HG02884 (cell line): ENCODE measurements at regions not wholly inside any gene's neighbourhood (a gene's known extent, or its start where the extent isn't known, plus 50 kb on each side); places are given as distances from the start of the nearest gene placed in this dataset.
"Not testable (repeated sequence)": the region's sequence is repeated elsewhere in the genome, so short reads cannot be mapped to it uniquely, and the experiment has no call there.

Source experiments
- ATAC-seq: cut with Tn5 transposase; IDR thresholded peaks from one replicate; pipeline ENCODE4 v1.9.1; 2021; ENCODE audit warnings: mild to moderate bottlenecking, moderate library complexity; ENCODE audit not compliant: unreplicated experiment

DNA sequence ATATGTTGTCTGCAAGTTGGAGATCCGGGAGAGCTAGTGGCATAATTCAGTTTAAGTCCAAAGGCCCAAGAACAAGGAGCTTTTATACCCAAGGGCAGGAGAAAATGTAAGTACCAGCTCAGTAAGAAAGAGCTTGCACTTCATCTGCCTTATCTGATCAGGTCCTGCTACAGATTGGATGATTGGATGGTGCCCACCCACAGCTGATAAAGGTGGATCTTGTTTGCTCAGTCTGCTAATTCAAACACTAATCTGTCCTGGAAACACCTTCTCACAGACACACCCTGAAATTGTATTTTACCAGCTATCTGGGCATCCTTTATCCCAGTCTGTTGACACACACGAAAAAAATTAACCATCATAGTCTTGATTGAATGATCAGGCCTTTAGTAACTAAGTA is 230.7 kb upstream of the SLC16A7 start:
- ATAC-seq = no peak

GRCh38 chr12:59357811-59358210 is 238.0 kb upstream of the SLC16A7 start:
- ATAC-seq = no peak

DNA sequence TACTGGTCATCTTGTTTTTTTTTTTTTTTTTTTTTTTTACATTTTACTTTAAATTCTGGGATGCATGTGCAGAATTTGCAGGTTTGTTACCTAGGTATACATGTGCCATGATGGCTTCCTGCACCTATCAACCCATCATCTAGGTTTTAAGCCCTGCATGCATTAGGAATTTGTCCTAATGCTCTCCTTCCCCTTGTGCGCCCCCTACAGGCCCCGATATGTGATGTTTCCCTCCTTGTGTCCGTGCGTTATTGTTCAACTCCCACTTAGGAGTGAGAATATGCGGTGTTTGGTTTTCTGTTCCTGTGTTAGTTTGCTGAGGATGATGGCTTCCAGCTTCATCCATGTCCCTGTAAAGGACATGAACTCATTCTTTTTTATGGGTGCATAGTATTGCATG is 249.6 kb upstream of the SLC16A7 start:
- ATAC-seq = not testable (repeated sequence)

GRCh38 chr12:59345406-59345805 is 250.4 kb upstream of the SLC16A7 start:
- ATAC-seq = no peak

GRCh38 chr12:59344224-59344623 is 251.6 kb upstream of the SLC16A7 start:
- no peak for ATAC-seq

- no peak for ATAC-seq
Measured at GRCh38 chr12:59329462-59329861, 266.4 kb upstream of the SLC16A7 start.

GRCh38 chr12:59328395-59329075 is 267.3 kb upstream of the SLC16A7 start:
- not testable (repeated sequence) for ATAC-seq

DNA sequence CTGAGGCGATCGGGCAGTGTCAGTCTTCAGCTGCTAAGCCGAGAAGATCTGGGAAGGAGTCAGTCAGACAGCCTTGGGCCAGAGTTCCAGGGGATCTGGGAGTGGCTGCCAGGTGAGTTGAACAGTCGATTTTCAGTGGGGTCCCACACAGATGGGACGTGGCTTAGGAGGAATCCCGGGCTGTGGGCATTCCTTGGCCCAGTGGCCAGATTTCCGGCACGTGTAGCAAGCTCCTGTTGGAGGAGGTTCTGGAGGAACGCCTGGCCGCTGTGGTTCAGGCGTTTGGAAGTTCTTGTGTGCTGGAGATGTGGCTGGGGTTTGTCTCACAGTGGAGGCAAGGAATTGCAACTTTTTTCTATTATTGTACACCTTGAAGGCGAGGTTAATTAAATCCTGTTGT is 269.4 kb upstream of the SLC16A7 start:
- not testable (repeated sequence) for ATAC-seq

DNA sequence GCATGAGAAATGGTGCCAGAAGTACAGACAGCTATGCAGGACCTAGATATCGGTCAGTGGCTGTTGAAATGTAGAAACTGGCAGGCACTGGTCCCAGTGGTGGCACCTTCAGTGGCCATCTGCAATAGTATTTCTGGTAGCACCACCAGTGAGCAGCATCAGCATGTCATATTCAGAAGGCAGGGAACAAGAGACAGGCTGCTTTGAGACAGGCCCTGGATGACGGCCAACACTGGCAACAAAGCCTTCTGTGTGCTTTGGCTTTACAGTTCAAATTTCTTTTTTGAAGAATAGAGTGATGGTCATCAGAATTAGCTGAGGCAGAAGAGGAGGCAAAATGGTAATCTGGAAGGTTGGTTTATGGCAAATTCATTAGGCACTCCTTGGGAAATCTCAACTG is 273.4 kb upstream of the SLC16A7 start:
- no peak for ATAC-seq

DNA sequence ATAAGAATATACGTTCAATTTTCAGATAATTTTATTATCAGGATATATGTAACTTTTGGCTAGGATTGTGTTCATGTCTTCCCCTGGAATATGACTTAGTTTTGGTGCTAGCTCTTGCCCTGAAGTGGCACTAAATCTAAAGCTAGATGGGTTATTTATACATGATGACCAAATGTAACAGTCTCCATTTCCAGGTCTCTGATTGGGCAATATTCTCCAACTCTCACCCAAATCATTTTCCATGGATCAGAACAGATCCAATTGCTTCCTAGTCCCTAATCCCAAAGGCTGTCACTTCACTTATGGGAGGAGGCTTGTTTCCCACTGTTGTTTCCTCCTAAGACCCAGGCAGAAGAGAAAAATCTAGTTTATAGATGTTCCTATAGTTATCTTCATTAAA is 274.6 kb upstream of the SLC16A7 start:
- no peak for ATAC-seq

DNA sequence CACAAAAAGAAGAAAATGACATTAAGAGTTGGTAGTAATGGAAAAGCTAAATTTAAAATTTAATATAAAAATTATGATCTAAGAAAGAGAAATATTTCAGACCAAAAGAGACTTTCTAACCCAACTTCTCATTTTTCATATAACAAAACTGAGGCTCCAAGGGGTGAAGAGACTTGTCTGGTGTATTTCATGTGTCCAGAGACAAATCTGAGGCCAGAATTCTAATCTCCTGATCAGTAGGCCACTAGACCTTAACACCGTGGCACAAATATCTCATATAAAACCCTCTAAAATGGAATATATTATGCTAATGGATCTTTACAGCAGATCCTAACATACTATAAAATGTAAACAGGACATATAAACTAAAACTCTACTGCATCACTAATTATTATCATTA is 275.7 kb upstream of the SLC16A7 start:
- no peak for ATAC-seq

DNA sequence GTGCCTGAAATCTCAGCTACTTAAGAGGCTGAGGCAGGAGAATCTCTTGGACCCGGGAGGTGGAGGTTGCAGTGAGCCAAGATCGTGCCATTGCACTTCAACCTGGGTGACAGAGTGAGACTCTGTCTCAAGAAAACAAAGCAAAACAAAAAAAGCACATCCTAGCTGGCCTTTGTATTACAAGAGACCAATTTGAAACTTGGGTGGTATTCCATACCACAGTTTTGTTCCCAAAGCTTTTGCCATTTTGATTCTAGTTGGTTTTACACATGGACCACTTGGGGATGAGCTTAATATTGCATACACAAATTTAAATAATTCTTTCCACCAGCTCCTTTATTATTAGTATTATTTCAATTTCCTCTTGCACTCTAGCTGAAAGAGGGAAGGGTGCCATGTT is 276.9 kb upstream of the SLC16A7 start:
- ATAC-seq = no peak

DNA sequence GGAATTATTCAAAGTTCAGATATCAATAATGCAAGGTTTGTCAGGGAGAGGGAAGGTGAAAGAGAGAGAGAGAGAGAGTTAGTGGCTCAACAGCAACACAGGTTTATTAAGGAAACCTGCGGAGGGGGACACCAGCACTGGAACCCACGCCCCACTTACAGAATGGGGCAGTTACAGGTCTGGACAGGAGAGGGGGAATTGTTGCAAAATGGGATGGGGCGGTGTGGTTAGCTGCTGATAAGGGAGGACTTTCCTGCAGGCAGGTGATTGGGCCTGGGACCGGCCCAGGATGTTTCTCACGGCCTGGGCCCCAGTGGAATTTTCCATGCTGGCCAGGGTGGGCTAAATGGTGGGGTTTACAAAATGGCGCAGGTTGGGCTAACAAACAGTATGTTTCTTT is 278.2 kb upstream of the SLC16A7 start:
- no peak for ATAC-seq

- no peak for ATAC-seq
Measured at GRCh38 chr12:59316938-59317337, 278.9 kb upstream of the SLC16A7 start.

- ATAC-seq = not testable (repeated sequence)
Measured at GRCh38 chr12:59316354-59316753, 279.5 kb upstream of the SLC16A7 start.

DNA sequence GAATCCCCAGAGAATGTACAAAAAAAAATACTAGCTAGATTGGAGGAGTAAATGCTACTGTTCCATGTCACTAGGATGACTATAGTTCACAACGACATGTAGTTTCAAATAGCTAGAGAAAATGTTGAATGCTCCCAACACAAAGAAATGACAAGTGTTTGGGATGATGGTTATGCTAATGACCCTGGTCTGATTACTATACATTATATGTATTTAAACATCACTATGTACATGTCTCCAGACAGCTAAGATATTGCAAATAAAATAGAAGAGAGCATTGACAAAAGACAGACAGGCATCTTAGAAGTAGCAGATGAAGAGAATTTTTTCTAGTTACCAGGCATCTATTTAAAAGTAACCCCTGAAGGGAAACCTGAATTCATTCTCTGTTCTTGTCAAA is 281.6 kb upstream of the SLC16A7 start:
- ATAC-seq = no peak

- no peak for ATAC-seq
Measured at GRCh38 chr12:59304077-59304721, 291.6 kb upstream of the SLC16A7 start.

DNA sequence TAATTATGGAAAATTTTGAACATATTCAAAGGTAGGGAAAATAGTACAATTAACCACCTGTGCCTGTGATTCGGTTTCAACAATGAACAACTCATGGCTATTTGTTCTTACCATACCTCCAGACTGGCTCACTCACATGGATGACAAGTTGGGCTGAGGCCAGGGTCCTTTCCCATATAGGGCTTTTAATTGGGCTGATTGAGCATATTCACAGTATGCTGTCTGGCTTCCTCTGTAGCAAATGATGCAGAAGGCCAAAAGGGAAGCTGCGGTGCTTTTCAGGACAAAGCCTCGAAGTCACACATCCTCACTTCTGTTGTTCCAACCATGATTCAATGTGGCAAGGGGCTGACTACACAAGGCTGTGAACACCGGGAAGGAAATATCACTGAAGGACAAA is 297.5 kb upstream of the SLC16A7 start:
- no peak for ATAC-seq

- no peak for ATAC-seq
Measured at GRCh38 chr12:59294221-59294620, 301.6 kb upstream of the SLC16A7 start.

- ATAC-seq = no peak
Measured at GRCh38 chr12:59282999-59283398, 312.8 kb upstream of the SLC16A7 start.

DNA sequence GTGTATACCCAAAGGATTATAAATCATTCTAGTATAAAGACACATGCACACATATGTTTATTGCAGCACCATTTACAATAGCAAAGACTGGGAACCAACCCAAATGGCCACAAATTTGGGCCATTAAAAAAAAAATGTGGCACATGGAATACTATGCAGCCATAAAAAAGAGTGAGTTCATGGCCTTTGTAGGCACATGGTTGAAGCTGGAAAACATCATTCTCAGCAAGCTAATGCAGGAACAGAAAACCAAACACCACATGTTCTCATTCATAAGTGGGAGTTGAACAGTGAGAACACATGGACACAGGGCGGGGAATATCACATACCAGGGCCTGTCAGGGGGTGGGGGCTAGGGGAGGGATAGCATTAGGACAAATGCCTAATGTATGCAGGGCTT is 322.3 kb upstream of the SLC16A7 start:
- not testable (repeated sequence) for ATAC-seq

GRCh38 chr12:59268295-59268809 is 327.5 kb upstream of the SLC16A7 start:
- no peak for ATAC-seq

DNA sequence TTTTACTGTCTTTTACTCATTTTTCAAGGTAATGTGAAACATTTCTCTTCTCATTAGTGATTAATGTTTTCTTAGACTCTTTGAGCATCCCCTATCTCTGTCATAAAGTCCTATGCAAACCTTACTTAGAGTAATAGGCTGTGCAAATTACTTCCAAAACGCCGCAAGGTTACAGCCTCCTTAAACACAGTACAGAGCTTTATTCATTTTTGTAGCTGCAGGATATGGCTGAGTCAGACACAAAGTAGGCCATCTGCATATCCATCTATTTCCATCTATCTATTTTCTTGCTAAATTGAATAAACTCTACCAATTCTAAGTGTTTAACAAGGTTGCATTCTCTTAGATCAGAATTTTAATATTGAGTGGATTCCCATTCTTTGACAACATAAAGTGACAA is 335.6 kb upstream of the SLC16A7 start:
- ATAC-seq = no peak
